ENCODE measurements at regions not wholly inside any gene's neighbourhood (a gene's known extent, or its start where the extent isn't known, plus 50 kb on each side); places are given as distances from the start of the nearest gene placed in this dataset.
A peak's percentile ranks its signal among the peaks of the same experiment; 100 is the strongest.

DNA sequence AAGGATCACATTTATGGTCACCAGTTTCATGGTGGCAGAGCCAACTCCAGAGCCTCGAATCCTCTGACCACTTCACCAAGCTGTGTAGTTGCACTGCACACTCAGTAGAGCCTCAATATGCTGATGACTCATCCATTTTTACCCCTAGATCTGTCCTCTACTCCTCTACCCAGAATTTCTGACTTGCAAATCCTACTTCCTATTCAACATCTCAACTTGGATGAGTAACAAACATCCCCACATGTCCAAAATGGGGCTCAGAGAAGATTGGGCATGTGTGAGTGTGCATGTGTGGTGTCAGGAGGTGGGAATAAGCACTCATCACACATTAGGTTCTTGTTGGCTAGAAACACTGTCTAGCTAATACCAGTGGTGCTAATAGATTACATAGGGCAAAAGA is 57.8 kb upstream of the IGFBP2 start:
- peak; percentile 8 for DNase-seq (ENCODE audit: low spot score)

DNA sequence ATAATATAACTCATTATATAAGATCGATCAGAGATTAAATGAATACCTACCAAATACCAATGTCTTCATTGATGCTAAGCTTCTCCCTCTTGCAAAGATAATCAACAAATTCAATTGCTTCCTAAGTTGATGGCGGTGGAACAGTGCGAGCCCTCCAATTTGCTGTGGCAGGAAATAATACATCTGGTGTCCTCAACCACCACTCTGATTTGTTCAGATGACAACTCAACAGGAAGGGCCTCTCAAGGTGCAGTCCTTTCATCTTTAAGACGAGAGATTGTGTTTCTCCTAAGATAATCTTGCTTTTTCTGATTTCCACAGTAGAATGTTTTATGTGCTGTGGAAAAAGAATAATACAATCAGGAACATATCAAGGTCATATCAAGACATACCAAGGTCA is 56.6 kb upstream of the IGFBP2 start:
- DNase-seq (ENCODE audit: low spot score) = no peak

DNA sequence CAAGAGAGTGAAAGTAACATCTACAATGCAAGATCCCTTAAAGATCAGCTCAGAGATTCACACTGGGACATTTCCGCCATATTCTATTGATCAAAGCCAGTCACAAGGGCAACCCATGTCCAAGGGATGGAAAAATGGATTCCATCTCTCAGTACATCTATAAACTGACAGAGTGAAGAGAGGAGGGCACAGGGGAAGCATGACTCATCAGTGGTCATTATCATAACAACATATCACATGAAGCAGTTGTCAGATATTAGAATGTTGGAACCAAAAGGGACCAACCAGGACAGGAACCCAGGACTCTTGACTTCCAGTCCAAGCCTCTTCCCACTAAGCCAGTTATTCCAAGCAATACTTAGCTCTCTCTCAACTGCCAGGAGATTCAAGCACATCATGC is 54.9 kb upstream of the IGFBP2 start:
- DNase-seq (ENCODE audit: low spot score) = no peak

DNA sequence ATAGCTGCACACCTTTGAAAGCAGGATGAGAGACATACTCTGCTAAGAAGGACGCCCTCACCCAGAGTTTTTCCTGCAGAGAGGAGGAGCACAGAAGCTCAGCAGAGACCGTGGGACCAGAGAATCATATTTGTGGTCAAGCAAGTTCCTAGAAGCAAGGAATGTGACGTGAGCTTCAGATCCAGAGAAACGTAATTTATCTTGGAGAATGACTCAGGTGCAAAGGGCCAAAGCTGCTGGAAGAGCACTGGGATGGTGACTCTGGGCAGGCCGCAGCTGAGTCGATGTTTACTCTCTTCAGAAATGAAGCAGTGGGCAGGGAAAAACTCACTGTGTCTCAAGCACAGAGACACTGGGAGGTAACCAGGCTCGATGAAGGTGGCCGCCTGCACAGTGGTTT is 50.1 kb upstream of the IGFBP2 start:
- DNase-seq (ENCODE audit: low spot score) = peak; percentile 10
